Naive thymus-derived CD8-positive, alpha-beta T cell (primary cell): ENCODE measurements at regions not wholly inside any gene's neighbourhood (a gene's known extent, or its start where the extent isn't known, plus 50 kb on each side); places are given as distances from the start of the nearest gene placed in this dataset.
"Not testable (repeated sequence)": the region's sequence is repeated elsewhere in the genome, so short reads cannot be mapped to it uniquely, and the experiment has no call there.

Source experiments
- ATAC-seq, 2 donors: fragments of 150-1000 bp; cut with Tn5 transposase in 1 of 2; sonication (Bioruptor Pico), chemical (Tn5 transposase) in 1 of 2; 1 replicate in 1 of 2; 2 replicates in 1 of 2; pipeline ENCODE4 v1.10.0; 2021; ENCODE audit warnings: mild to moderate bottlenecking in 2 of 2, moderate library complexity in 2 of 2
- POLR2A ChIA-PET: fragments of 350-600 bp; sonication (Branson Sonifier 250); formaldehyde crosslinking; loops from one replicate; lab custom pipeline; 2021; ENCODE audit warnings: antibody characterized with exemption; lab: Charles Lee
- DNase-seq, 10 donors: peaks; one replicate each; pipeline versions ENCODE4 v3.0.0 to v3.0.0-alpha.2; 2020 to 2022
- H3K27ac Mint-ChIP-seq, 10 donors: one replicate each; pipeline ENCODE4 v1.8.0; 2020 to 2022; ENCODE audit warnings: mild to moderate bottlenecking in 10 of 10, mixed read lengths in 10 of 10, moderate library complexity in 4 of 10, inconsistent platforms in 1 of 10
- H3K27me3 Mint-ChIP-seq, 5 donors: one replicate each; pipeline ENCODE4 v1.8.0; 2021 to 2022; ENCODE audit warnings: mixed read lengths in 5 of 5
- H3K36me3 Mint-ChIP-seq, 3 donors: one replicate each; pipeline ENCODE4 v1.8.0; 2020 to 2022; ENCODE audit warnings: mixed read lengths in 3 of 3, mild to moderate bottlenecking in 2 of 3, inconsistent platforms in 1 of 3
- H3K4me1 Mint-ChIP-seq, 4 donors: one replicate each; pipeline ENCODE4 v1.8.0; 2021 to 2022; ENCODE audit warnings: mixed read lengths in 4 of 4
- H3K4me3 Mint-ChIP-seq, 10 donors: one replicate each; pipeline ENCODE4 v1.8.0; 2020 to 2022; ENCODE audit warnings: mild to moderate bottlenecking in 10 of 10, mixed read lengths in 10 of 10, moderate library complexity in 6 of 10, inconsistent platforms in 1 of 10
- H3K9me3 Mint-ChIP-seq, 9 donors: one replicate each; pipeline ENCODE4 v1.8.0; 2020 to 2022; ENCODE audit warnings: mixed read lengths in 9 of 9, mild to moderate bottlenecking in 3 of 9, inconsistent platforms in 1 of 9, moderate library complexity in 1 of 9

- DNase-seq (no peak), ATAC-seq (no peak)
- Mint-ChIP-seq H3K4me1 (no peaks in the 10 kb centered on the region), H3K36me3 (peaks cover 0 to 4% (median 0%) of the 10 kb centered on the region in 3 donors), H3K27me3 (no peaks in the 10 kb centered on the region), H3K9me3 (peaks cover 0 to 17% (median 10%) of the 10 kb centered on the region in 9 donors), H3K4me3 (no peak overlapping the region), H3K27ac (no peak overlapping the region)
- POLR2A ChIA-PET = no interaction called here
Measured at GRCh38 chr17:22102177-22102576, 409.9 kb downstream of the KCNJ18 start.

GRCh38 chr17:22116720-22117119 lies 424.4 kb downstream of the KCNJ18 start:
- H3K27ac Mint-ChIP-seq, POLR2A ChIA-PET, H3K4me1 Mint-ChIP-seq, DNase-seq, H3K36me3 Mint-ChIP-seq, ATAC-seq, H3K4me3 Mint-ChIP-seq, H3K27me3 Mint-ChIP-seq: not testable (repeated sequence)
- H3K9me3 Mint-ChIP-seq = peaks cover 0 to 26% (median 2%) of the 10 kb centered on the region in 9 donors

DNA sequence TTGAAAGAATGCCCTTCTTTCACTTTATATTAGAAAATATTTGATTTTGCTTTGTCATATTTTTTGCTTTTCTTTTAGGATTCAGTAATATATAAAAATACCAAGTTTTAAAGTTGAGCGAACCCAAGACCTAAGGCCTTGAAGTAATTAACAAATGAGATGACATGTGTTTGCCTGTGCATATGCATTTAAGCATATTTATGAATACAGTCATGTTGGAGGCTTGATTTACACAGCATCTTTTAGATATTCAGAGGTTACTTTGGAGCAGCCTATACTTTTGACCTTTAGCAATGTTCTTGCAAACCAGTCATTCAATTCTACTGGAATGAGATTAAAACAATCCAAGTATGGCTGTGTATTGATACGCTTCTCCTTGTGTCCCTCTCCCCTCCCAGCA lies 425.1 kb downstream of the KCNJ18 start:
- H3K27ac Mint-ChIP-seq, H3K36me3 Mint-ChIP-seq, POLR2A ChIA-PET, H3K27me3 Mint-ChIP-seq, ATAC-seq, H3K4me3 Mint-ChIP-seq, H3K4me1 Mint-ChIP-seq, DNase-seq: not testable (repeated sequence)
- H3K9me3 Mint-ChIP-seq = peaks cover 0 to 20% (median 2%) of the 10 kb centered on the region in 9 donors

GRCh38 chr17:22119016-22119415 lies 426.7 kb downstream of the KCNJ18 start:
- H3K27ac Mint-ChIP-seq, H3K36me3 Mint-ChIP-seq, H3K4me1 Mint-ChIP-seq, H3K27me3 Mint-ChIP-seq, H3K4me3 Mint-ChIP-seq, DNase-seq, ATAC-seq, POLR2A ChIA-PET: not testable (repeated sequence)
- peaks cover 0 to 15% (median 2%) of the 10 kb centered on the region in 9 donors for H3K9me3 Mint-ChIP-seq

DNA sequence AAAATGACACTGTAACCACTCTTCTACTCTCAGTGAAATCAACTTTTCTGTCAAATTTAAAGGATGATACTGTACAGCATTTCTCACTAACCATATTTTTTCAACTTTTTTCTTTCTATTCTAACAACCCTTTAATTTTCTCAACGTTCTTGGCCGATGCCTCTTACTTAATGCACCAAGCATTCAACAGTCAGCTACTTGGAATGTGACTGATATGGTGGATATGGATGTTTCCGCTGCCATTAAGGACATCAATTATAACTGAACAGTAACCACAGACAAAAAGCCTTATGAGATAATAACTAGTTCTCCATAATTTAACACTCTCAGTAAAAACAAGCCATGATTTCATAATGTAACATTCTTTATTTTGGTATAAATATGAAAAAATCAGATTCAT lies 427.4 kb downstream of the KCNJ18 start:
- POLR2A ChIA-PET, DNase-seq, H3K27ac Mint-ChIP-seq, H3K27me3 Mint-ChIP-seq, H3K4me1 Mint-ChIP-seq, H3K36me3 Mint-ChIP-seq, ATAC-seq, H3K4me3 Mint-ChIP-seq: not testable (repeated sequence)
- peaks cover 0 to 15% (median 2%) of the 10 kb centered on the region in 9 donors for H3K9me3 Mint-ChIP-seq

- DNase-seq (no peak), ATAC-seq (no peak)
- Mint-ChIP-seq H3K4me1 (no peaks in the 10 kb centered on the region), H3K27ac (no peak overlapping the region), H3K9me3 (peaks cover 0 to 16% (median 5%) of the 10 kb centered on the region in 9 donors), H3K36me3 (no peaks in the 10 kb centered on the region), H3K27me3 (no peaks in the 10 kb centered on the region), H3K4me3 (no peak overlapping the region)
- POLR2A ChIA-PET = no interaction called here
Measured at GRCh38 chr17:22123536-22124281, 431.4 kb downstream of the KCNJ18 start.

- Mint-ChIP-seq H3K9me3 (peaks cover 13 to 44% (median 29%) of the 10 kb centered on the region in 9 donors), H3K27ac (no peak overlapping the region), H3K4me1 (no peaks in the 10 kb centered on the region), H3K27me3 (no peaks in the 10 kb centered on the region), H3K36me3 (peaks cover 0 to 14% (median 2%) of the 10 kb centered on the region in 3 donors), H3K4me3 (no peak overlapping the region)
- no peak for ATAC-seq
- no peak for DNase-seq
- POLR2A ChIA-PET = no interaction called here
Measured at GRCh38 chr17:22128171-22128570, 435.8 kb downstream of the KCNJ18 start.

- Mint-ChIP-seq H3K4me1 (no peaks in the 10 kb centered on the region), H3K9me3 (peaks cover 15 to 44% (median 29%) of the 10 kb centered on the region in 9 donors), H3K27me3 (no peaks in the 10 kb centered on the region), H3K27ac (no peak overlapping the region), H3K4me3 (no peak overlapping the region), H3K36me3 (peaks cover 0 to 14% (median 2%) of the 10 kb centered on the region in 3 donors)
- DNase-seq = no peak
- POLR2A ChIA-PET = no interaction called here
- no peak for ATAC-seq
Measured at GRCh38 chr17:22128723-22129122, 436.4 kb downstream of the KCNJ18 start.

- ATAC-seq, H3K27ac Mint-ChIP-seq, POLR2A ChIA-PET, H3K27me3 Mint-ChIP-seq, H3K4me3 Mint-ChIP-seq, H3K4me1 Mint-ChIP-seq, DNase-seq: not testable (repeated sequence)
- peaks cover 15 to 44% (median 29%) of the 10 kb centered on the region in 9 donors for H3K9me3 Mint-ChIP-seq
- H3K36me3 Mint-ChIP-seq = peaks cover 0 to 14% (median 2%) of the 10 kb centered on the region in 3 donors
Measured at GRCh38 chr17:22129920-22130319, 437.6 kb downstream of the KCNJ18 start.

DNA sequence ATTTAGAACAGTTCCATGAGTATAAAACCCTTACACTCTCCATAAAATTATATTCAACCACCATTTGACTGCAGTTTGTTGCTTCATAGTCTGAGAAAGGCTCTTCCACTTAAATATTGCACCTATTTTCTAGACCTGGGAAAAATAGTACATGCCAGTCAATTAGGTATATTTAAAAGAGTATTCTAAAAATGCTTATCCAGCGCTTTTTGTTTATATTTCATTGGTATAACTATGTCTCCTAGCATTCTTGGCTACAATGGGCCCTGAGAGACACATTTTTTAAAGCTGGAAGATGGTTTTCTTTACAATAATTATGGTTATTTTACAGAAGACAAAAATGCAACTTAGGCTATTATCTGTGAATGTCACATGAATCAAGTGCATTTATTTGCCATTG lies 439.4 kb downstream of the KCNJ18 start:
- ATAC-seq (no peak), DNase-seq (no peak)
- Mint-ChIP-seq H3K27ac (no peak overlapping the region), H3K9me3 (peaks cover 20 to 52% (median 38%) of the 10 kb centered on the region in 9 donors), H3K4me3 (no peak overlapping the region), H3K4me1 (no peaks in the 10 kb centered on the region), H3K36me3 (peaks cover 0 to 20% (median 2%) of the 10 kb centered on the region in 3 donors), H3K27me3 (no peaks in the 10 kb centered on the region)
- POLR2A ChIA-PET = no interaction called here

- no peaks in the 10 kb centered on the region for H3K27me3 Mint-ChIP-seq
- no peak overlapping the region for H3K27ac Mint-ChIP-seq
- H3K4me3 Mint-ChIP-seq = no peak overlapping the region
- ATAC-seq (no peak), DNase-seq (no peak)
- H3K36me3 Mint-ChIP-seq = peaks cover 0 to 5% (median 0%) of the 10 kb centered on the region in 3 donors
- POLR2A ChIA-PET = no interaction called here
- H3K9me3 Mint-ChIP-seq = peaks cover 0 to 14% (median 8%) of the 10 kb centered on the region in 9 donors
- no peaks in the 10 kb centered on the region for H3K4me1 Mint-ChIP-seq
Measured at GRCh38 chr17:22138861-22139469, 446.6 kb downstream of the KCNJ18 start.

DNA sequence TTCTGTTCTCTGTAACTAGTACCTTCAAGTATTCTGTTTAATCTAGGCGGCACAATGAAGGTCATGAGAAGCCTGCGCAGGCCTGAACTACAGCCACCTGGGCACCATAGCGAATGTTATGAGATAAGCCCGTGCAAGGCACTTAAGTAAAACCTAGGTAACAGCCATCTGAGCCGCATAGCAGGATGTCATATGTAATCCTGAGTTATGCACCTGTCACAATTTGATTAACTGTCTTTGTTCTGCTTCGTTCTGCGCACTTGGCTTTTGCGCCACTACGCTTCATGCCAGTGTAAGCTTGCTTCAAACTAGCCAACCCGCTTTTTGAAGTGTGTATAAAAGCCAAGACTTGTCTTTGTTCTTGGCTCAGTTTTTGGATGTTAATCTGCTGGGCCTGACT lies 449.8 kb downstream of the KCNJ18 start:
- H3K4me1 Mint-ChIP-seq = no peaks in the 10 kb centered on the region
- DNase-seq = no peak
- ATAC-seq = no peak
- no peaks in the 10 kb centered on the region for H3K27me3 Mint-ChIP-seq
- H3K9me3 Mint-ChIP-seq = peaks cover 0 to 5% (median 4%) of the 10 kb centered on the region in 9 donors
- H3K27ac Mint-ChIP-seq = no peak overlapping the region
- H3K36me3 Mint-ChIP-seq = no peaks in the 10 kb centered on the region
- H3K4me3 Mint-ChIP-seq = no peak overlapping the region
- POLR2A ChIA-PET = no interaction called here

- H3K4me1 Mint-ChIP-seq = no peaks in the 10 kb centered on the region
- H3K27me3 Mint-ChIP-seq = no peaks in the 10 kb centered on the region
- POLR2A ChIA-PET = no interaction called here
- H3K9me3 Mint-ChIP-seq = peaks cover 0 to 18% (median 8%) of the 10 kb centered on the region in 9 donors
- H3K27ac Mint-ChIP-seq = no peak overlapping the region
- ATAC-seq (no peak), DNase-seq (no peak)
- no peaks in the 10 kb centered on the region for H3K36me3 Mint-ChIP-seq
- no peak overlapping the region for H3K4me3 Mint-ChIP-seq
Measured at GRCh38 chr17:22145605-22146178, 453.4 kb downstream of the KCNJ18 start.
